ENCODE measurements at regions not wholly inside any gene's neighbourhood (a gene's known extent, or its start where the extent isn't known, plus 50 kb on each side); places are given as distances from the start of the nearest gene placed in this dataset.

DNA sequence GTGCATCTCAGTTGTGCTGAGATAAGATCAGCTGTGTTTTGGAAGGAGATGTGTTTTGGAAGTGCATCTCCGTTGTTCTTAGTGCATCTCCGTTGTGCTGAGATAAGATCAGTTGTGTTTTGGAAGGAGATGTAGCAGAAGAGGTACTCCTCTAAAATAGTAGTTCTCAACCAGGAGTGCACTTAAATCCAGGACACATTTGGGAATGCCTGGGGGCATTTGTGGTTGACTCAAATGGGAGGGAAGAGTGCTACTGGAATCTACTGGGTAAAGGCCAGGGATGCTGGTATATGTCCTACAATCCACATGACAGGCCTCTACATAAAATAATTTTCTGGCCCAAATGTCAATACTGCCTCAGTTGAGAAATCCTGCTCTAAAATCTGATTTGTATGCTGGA is 70.8 kb upstream of the CHRDL1 start:
- TF ChIP-seq POLR2A (IDR thresholded peaks at IDR 0.05; ENCODE audit: low read depth) (no peak), POLR2AphosphoS5 (IDR thresholded peaks at IDR 0.05) (no peak), EP300 (IDR thresholded peaks at IDR 0.05) (no peak)
- TF ChIP-seq, protein P1, sequence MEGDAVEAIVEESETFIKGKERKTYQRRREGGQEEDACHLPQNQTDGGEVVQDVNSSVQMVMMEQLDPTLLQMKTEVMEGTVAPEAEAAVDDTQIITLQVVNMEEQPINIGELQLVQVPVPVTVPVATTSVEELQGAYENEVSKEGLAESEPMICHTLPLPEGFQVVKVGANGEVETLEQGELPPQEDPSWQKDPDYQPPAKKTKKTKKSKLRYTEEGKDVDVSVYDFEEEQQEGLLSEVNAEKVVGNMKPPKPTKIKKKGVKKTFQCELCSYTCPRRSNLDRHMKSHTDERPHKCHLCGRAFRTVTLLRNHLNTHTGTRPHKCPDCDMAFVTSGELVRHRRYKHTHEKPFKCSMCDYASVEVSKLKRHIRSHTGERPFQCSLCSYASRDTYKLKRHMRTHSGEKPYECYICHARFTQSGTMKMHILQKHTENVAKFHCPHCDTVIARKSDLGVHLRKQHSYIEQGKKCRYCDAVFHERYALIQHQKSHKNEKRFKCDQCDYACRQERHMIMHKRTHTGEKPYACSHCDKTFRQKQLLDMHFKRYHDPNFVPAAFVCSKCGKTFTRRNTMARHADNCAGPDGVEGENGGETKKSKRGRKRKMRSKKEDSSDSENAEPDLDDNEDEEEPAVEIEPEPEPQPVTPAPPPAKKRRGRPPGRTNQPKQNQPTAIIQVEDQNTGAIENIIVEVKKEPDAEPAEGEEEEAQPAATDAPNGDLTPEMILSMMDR (IDR thresholded peaks at IDR 0.05), result no peak
